AG10803 (cell line): ENCODE measurements at regions not wholly inside any gene's neighbourhood (a gene's known extent, or its start where the extent isn't known, plus 50 kb on each side); places are given as distances from the start of the nearest gene placed in this dataset.

Source experiments
- DNase-seq: peaks from one replicate; pipeline ENCODE4 v3.0.0; 2010; ENCODE audit warnings: low read depth
- H3K4me3 ChIP-seq: 2 replicates; pipeline ENCODE4 v1.5.1; 2011; ENCODE audit warnings: mild to moderate bottlenecking, low read length, control low read depth
- TF ChIP-seq, protein P1 (sequence below): conservative IDR thresholded peaks from 2 replicates; pipeline ENCODE4 v1.5.1; 2011; ENCODE audit warnings: mild to moderate bottlenecking, low read length, control low read depth, inconsistent platforms

DNA sequence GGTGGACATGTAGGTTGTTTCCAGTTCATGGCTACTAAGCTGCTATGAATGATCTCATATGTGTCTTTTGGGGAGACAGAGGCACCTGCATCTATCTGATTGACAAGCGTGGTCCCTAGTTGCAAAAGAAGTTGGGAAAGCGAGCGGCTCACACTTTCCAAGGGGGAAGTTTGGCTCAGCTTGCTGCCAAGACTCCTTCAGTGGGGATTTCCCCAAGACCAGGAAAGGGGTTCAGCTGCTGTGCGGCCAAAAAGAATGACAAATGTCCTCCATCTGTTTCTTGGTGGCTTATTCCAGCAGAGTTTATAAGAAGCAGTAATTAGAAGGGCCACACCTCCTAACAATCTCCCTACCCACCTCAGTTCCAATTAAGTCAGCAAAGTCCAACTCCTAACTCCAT is 128.5 kb upstream of the GALNT2 start:
- no peak for DNase-seq
- TF ChIP-seq, protein P1, sequence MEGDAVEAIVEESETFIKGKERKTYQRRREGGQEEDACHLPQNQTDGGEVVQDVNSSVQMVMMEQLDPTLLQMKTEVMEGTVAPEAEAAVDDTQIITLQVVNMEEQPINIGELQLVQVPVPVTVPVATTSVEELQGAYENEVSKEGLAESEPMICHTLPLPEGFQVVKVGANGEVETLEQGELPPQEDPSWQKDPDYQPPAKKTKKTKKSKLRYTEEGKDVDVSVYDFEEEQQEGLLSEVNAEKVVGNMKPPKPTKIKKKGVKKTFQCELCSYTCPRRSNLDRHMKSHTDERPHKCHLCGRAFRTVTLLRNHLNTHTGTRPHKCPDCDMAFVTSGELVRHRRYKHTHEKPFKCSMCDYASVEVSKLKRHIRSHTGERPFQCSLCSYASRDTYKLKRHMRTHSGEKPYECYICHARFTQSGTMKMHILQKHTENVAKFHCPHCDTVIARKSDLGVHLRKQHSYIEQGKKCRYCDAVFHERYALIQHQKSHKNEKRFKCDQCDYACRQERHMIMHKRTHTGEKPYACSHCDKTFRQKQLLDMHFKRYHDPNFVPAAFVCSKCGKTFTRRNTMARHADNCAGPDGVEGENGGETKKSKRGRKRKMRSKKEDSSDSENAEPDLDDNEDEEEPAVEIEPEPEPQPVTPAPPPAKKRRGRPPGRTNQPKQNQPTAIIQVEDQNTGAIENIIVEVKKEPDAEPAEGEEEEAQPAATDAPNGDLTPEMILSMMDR: no peak
- no peak overlapping the region for H3K4me3 ChIP-seq

DNA sequence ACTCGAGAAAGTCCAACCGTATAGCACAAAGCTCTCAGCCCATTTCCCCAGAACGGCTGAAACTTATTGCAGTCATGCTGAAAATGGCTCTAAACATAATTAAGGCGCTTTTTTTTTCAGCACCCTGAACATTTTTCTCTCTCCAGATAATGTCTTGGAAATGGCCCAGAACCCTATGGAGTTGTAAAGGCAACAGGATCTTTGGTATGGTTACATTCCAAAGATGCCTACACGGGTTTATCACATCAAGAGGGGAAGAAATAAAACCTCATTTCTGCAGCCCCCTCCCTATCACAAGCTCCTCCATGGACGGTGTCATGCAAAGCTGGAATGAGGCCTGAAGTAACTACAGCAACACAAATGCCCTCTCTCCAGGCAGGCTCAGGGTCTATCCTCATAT is 126.4 kb upstream of the GALNT2 start:
- DNase-seq: peak; percentile 7
- no peak overlapping the region for H3K4me3 ChIP-seq
- TF ChIP-seq, protein P1: no peak

DNA sequence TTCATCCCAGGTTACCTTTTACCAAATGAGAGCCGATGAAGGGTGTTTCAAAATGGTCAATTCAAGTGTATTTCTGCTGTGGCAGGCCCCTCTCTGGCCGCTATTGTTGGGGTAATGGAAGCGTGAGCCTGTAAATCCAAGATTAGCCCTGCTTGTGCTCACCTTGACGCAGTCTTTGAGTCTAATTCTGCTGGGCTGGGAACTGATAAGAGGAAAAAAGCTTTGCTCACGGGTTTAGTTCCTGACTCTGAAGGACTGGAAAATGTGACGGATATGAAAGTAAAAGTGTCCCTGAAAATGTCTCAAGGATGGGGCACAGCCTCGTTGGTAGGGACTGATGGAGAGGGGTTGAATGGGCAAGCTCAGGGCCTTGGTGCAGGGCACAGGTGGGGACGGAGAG is 125.9 kb upstream of the GALNT2 start:
- DNase-seq: no peak
- TF ChIP-seq, protein P1: no peak
- H3K4me3 ChIP-seq: no peak overlapping the region

DNA sequence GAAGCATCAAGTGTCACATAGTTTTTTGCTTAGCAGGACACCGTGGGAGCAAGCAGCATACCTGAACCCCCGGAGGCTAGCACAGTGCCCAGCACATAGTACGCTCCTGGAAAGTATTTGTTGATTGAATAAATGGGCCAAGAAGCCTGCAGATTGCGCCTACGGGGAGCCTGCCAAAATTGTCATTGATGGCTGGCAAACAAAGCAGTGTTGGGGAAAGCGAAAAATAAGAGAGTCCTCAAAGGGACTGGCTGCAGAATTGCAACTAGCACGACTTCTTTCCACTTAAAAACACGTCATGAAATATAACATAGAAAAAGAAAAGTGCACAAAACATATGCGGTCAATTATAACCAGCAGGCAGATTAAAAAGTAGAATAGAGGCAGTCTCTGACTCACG is 125.2 kb upstream of the GALNT2 start:
- TF ChIP-seq, protein P1: no peak
- DNase-seq: no peak
- H3K4me3 ChIP-seq: no peak overlapping the region

DNA sequence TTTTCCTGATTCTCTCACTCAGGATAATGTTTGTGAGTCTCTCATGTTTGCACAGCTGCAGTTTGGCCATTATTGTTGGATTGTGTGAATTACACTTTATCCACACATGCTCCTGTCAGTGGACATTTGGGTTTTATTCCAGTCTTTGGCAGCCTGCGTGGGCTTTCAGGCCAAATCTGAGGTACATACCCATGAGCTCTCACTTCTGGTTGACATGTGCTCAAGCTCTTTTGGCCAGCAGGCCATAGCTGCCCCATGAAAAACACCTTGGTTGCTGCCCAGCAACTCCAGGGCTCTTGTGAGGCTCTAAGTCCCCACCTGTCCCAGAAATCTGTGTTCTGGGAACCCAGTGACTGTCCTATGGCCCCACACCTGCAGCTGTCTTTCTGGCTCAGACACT is 124.5 kb upstream of the GALNT2 start:
- TF ChIP-seq, protein P1: no peak
- no peak overlapping the region for H3K4me3 ChIP-seq
- DNase-seq: no peak

DNA sequence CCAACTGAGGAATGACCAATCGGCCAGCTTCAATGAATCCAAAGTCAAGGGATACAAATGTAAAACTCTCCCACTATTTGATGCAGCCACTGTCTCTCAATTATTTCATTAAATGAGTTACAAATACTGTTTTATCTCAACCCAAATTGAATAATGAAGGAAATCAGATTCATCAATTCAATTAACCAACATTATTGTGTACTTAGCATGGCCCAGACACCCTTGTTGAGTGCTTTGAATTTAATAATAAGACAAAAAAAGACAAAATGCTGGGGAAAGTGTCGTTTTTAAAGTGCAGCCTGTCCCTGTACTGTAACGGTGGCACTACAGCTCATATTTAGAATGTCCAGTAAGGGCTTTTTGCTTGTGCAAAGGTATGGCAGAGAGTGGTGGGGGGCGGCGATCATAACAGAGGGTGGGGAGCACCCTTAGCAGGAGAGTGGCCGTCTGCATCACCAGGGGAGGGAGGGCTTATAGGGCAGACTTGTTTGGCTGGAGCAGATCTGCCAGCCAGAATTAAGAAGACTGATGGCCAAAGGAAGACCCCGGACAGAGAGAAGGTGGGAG is 123.8 kb upstream of the GALNT2 start:
- H3K4me3 ChIP-seq: no peak overlapping the region
- no peak for DNase-seq
- TF ChIP-seq, protein P1: no peak

DNA sequence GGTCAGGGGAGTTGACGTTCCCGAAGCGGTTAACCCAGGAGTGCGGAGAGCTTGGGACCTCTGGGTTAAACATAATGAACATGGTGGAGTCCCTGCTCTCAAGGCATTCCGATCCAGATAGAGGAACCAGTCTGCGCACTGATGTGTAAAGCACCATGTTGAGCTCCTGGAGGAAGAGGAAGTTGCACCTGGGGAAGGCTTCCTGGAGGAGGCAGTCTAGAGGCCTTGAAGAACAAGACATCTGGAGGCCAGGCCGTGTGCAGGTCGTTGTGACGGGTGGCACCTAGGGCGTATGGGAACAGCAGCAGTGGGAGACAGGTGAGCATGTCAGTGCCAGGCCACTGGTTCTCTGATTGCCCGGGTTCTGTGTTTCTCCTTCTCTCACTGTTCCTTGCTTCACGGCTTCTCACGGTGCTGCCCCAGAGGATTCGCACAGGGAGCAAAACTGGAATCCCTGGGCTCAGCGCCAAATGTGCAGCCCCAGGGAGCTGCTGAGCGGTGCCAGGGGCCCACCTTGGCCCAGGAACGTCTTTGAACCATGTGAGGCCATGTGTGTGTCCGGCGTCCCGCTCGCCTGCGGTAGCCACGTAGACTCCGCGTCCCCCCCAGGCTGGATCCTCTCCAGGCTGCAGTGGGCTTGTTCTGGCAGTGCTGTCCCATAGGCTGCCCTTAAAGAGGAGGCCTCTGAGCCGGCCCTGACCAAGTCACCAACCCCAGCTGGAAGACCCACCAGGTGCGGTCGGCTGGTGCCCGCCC is 122.9 kb upstream of the GALNT2 start:
- no peak for DNase-seq

More for the DNA sequence above, 122.9 kb upstream of the GALNT2 start:
- no peak overlapping the region for H3K4me3 ChIP-seq
- TF ChIP-seq, protein P1: no peak
